ENCODE measurements at regions not wholly inside any gene's neighbourhood (a gene's known extent, or its start where the extent isn't known, plus 50 kb on each side); places are given as distances from the start of the nearest gene placed in this dataset.

- no peak for TF ChIP-seq CTCF (conservative IDR thresholded peaks at IDR 0.05 in 1 of 2, IDR thresholded peaks at IDR 0.05 in 1 of 2; ENCODE audit: extremely low read depth in 1 of 2, insufficient read depth in 1 of 2, low read depth in 1 of 2, low read length in 2 of 2)
- no peak for TF ChIP-seq EZH2 (IDR thresholded peaks at IDR 0.05; ENCODE audit: borderline replicate concordance, low read length)
These were observed 66.7 kb upstream of the PODXL start for GRCh38 chr7:131623154-131623553.
